Loucy (cell line): ENCODE measurements at regions not wholly inside any gene's neighbourhood (a gene's known extent, or its start where the extent isn't known, plus 50 kb on each side); places are given as distances from the start of the nearest gene placed in this dataset.

ENCODE experiments used
- EZH2phosphoT487 ChIP-seq: fragments of 200-600 bp; IDR thresholded peaks from 2 replicates; pipeline ENCODE4 v1.6.1; 2018; ENCODE audit warnings: antibody characterized with exemption, mild to moderate bottlenecking, moderate library complexity, borderline replicate concordance
- TF ChIP-seq, protein P1 (sequence below): fragments of 200-600 bp; sonication (generic); conservative IDR thresholded peaks from 2 replicates; pipeline ENCODE4 v1.5.1; 2014; ENCODE audit warnings: mild to moderate bottlenecking, antibody characterized with exemption, low read length

DNA sequence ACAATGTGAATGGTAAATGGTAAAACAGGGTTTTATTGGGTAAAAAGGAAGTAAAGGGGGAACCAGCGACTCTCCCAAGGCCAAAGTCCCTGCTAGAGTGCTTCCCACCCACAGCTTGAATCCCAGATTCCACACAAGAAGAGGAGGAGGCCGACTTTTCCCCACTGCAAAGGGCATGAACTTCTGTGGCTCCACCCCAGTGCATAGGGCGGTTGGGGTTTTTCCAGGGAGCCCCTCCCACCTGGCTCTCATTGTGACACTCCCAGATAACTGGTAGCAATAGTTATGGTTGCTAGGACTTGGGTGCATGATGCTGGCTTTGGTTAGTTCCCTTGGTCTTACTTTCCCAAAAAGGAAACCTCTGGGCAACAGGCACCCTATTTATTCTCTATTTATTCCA, 666.0 kb upstream of the CA10 start:
- TF ChIP-seq, protein P1, sequence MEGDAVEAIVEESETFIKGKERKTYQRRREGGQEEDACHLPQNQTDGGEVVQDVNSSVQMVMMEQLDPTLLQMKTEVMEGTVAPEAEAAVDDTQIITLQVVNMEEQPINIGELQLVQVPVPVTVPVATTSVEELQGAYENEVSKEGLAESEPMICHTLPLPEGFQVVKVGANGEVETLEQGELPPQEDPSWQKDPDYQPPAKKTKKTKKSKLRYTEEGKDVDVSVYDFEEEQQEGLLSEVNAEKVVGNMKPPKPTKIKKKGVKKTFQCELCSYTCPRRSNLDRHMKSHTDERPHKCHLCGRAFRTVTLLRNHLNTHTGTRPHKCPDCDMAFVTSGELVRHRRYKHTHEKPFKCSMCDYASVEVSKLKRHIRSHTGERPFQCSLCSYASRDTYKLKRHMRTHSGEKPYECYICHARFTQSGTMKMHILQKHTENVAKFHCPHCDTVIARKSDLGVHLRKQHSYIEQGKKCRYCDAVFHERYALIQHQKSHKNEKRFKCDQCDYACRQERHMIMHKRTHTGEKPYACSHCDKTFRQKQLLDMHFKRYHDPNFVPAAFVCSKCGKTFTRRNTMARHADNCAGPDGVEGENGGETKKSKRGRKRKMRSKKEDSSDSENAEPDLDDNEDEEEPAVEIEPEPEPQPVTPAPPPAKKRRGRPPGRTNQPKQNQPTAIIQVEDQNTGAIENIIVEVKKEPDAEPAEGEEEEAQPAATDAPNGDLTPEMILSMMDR = no peak
- TF ChIP-seq EZH2phosphoT487 = no peak
